Central memory CD8-positive, alpha-beta T cell (primary cell): ENCODE measurements at regions not wholly inside any gene's neighbourhood (a gene's known extent, or its start where the extent isn't known, plus 50 kb on each side); places are given as distances from the start of the nearest gene placed in this dataset.

Experiments used
- ATAC-seq: fragments of 150-1000 bp; cut with Tn5 transposase; replicated peaks from 2 replicates; pipeline ENCODE4 v1.10.0; 2022; ENCODE audit warnings: mild to moderate bottlenecking, moderate FRiP score, moderate number of reproducible peaks; ENCODE audit not compliant: poor library complexity, severe bottlenecking; ENCODE audit errors: extremely low read depth
- DNase-seq, 2 donors: peaks; one replicate each; pipeline ENCODE4 v3.0.0; 2021; ENCODE audit warnings: low spot score in 2 of 2
- H3K27ac Mint-ChIP-seq: one replicate; pipeline ENCODE4 v1.8.0; 2022; ENCODE audit warnings: low read depth, mild to moderate bottlenecking, moderate library complexity, mixed read lengths
- H3K27me3 Mint-ChIP-seq: one replicate; pipeline ENCODE4 v1.8.0; 2022; ENCODE audit warnings: mixed read lengths
- H3K36me3 Mint-ChIP-seq: one replicate; pipeline ENCODE4 v1.8.0; 2022; ENCODE audit warnings: mild to moderate bottlenecking, moderate library complexity, mixed read lengths; ENCODE audit not compliant: insufficient read depth
- H3K4me1 Mint-ChIP-seq: one replicate; pipeline ENCODE4 v1.8.0; 2022; ENCODE audit warnings: mixed read lengths
- H3K4me3 Mint-ChIP-seq: one replicate; pipeline ENCODE4 v1.8.0; 2022; ENCODE audit warnings: mild to moderate bottlenecking, moderate library complexity, mixed read lengths
- H3K9me3 Mint-ChIP-seq: one replicate; pipeline ENCODE4 v1.8.0; 2022; ENCODE audit warnings: mixed read lengths

DNA sequence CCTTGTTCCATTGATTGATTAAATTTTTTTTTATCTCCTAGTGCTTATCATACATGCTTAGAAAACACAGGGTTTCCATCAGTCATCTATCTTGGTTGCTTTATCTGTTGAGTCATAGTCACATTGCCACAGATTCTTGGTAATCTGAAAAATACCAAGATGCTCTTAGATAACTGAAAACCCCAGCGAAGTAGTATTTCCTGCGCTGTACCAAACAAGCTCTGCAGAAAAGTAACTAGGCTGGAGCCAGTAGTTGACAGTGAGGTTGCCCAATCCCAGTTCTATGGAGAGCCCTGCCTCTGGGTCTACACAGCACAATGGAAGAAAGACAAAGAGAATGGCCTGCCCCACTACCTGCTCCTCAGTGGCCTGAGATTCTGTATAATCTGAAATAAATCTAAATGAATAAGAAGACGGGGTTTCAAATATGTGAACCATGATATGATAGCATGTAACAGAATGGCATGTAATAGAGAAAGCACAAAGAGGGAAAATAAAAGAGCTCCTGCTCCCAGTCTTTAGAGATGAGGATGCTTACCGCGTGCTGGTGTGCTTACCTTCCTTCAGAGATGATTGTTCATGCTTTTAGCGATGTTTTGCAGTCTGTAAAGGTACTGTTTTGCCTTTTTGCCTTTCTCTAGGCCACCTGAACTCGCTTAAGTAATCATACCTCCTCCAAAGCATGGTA, 55.3 kb upstream of the RAPGEF2 start:
- no peak for ATAC-seq
- H3K9me3 Mint-ChIP-seq, result no peaks in the 10 kb centered on the region
- H3K36me3 Mint-ChIP-seq, result no peaks in the 10 kb centered on the region
- no peak for DNase-seq
- H3K4me3 Mint-ChIP-seq, result no peak overlapping the region
- no peak overlapping the region for H3K27ac Mint-ChIP-seq
- H3K27me3 Mint-ChIP-seq, result peaks cover 28% of the 10 kb centered on the region
- H3K4me1 Mint-ChIP-seq, result no peaks in the 10 kb centered on the region

DNA sequence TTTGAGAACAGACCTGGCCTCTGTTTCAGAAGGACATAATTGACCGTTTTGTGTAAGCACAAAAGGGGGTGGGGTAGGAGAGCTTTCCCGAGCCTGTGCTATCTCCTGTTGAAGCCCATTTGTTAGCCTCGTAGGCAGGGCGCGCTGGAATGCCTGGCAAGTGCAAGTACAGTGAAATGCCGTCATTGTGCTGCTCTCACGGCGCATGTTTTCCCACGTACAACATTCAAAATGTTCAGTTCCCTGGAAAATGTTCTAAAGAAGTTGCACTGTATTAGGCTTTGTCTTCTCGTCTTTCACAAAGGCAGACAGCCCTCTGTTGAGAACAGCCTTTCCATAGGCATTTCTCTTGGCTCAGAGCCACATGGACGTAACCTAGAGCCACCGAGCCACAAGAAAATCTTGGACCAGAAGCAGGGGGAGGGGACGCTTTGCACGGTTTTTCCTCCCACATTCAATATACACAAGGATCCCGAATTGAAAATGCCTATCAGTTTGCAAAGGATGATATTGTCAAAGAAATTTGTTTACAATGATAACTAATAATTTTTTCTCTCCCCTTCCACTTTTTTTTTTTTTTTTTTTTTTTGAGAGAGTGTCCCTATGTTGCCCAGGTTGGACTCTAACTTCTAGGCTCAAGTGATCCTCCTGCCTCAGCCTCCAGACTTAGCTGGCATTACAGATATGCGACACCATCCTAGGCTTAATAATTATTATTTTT, 54.6 kb upstream of the RAPGEF2 start:
- H3K27ac Mint-ChIP-seq, result no peak overlapping the region
- peaks cover 24% of the 10 kb centered on the region for H3K27me3 Mint-ChIP-seq

DNA sequence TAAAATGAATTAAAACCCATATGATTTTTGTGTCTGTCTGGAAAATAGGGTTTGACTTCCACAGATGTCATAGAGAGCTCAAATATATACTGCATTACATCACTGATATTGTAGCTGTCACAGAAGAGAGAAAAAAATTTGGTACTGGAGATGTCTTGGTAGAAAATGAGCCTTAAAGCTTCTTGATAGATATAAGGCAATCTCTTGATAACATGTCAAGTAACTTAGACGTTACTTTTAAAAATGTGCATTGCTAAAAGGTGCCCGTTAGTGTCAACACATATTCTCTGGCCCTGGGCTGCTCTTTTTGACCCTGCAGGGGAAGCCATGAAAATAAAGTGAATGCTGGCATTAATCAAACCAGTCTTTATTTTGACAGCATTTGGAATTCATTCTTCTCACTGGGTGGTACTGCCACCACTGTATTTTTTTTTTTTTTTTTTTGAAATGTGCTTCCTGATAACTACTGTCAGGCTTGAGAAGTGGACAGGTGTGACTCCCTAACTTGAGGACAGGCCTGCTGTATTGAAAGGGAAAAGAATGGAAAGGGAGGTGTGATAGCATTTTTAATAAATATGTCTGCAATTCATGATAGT, 53.0 kb upstream of the RAPGEF2 start:
- Mint-ChIP-seq H3K36me3 (peaks cover 1% of the 10 kb centered on the region), H3K27me3 (peaks cover 32% of the 10 kb centered on the region), H3K9me3 (no peaks in the 10 kb centered on the region), H3K27ac (no peak overlapping the region), H3K4me1 (no peaks in the 10 kb centered on the region), H3K4me3 (no peak overlapping the region)
- ATAC-seq, result no peak
- DNase-seq, result no peak

More for the DNA sequence above, 54.6 kb upstream of the RAPGEF2 start:
- no peaks in the 10 kb centered on the region for H3K9me3 Mint-ChIP-seq
- H3K4me3 Mint-ChIP-seq, result no peak overlapping the region
- DNase-seq (no peak), ATAC-seq (no peak)
- no peaks in the 10 kb centered on the region for H3K36me3 Mint-ChIP-seq
- no peaks in the 10 kb centered on the region for H3K4me1 Mint-ChIP-seq

DNA sequence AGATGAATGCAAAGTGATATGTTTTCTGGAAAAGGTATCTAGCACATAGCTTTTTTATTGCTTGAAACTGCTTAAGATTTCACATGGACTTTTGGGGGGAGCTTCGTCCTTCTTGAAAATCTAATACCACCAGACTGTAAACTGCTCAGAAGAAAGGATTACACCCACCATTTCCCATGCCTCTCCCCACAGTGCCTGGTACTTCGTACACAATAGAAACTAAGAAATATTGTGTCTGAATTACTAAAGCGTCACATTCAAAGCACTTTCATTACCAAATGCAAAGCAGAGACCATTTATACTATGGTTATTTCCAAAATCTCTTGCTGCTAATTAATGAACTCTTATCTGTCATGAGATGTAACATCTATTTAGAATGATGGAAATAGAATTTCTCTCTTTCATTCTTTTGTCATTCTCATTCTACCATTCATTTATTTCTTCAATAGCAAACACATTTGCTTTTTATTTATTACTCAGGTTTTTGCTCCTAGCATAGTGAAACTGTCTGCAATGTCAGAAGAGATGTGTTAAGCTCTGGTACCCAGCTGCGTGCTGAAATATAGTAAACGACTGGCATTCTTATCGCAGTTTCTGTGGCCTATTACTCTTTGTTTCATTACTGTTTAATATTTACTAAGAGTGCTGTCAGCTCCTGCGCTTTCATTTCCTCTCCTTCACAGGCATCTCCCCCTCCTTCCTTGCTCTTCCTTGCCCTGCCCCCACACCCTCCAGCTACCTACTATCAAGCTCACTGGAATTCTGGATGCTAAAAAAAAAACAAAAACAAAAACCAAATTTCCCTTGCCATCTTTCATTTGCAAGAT, 51.4 kb upstream of the RAPGEF2 start:
- no peak for ATAC-seq
- Mint-ChIP-seq H3K36me3 (peaks cover 1% of the 10 kb centered on the region), H3K4me3 (no peak overlapping the region), H3K4me1 (no peaks in the 10 kb centered on the region), H3K9me3 (no peaks in the 10 kb centered on the region), H3K27me3 (peaks cover 33% of the 10 kb centered on the region), H3K27ac (no peak overlapping the region)
- DNase-seq, result no peak

DNA sequence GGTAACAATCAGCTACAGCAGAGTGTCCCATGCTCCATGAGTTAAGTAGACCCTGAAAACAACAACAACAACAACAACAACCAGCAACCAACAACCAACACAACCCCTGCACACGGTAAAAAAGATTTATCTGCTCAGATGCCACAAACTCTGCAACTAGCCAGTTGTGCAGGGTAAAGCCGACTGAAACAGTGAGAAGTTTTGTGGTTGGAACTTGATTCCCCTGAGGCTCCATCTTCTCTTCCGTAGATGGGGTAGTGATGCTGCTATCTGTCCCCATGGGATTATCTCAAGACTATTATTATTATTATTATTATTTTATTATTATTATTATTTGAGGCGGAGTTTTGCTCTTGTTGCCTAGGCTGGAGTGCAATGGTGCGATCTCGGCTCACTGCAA, 50.6 kb upstream of the RAPGEF2 start:
- H3K36me3 Mint-ChIP-seq, result peaks cover 1% of the 10 kb centered on the region

More for the DNA sequence above, 50.6 kb upstream of the RAPGEF2 start:
- no peaks in the 10 kb centered on the region for H3K9me3 Mint-ChIP-seq
- H3K27me3 Mint-ChIP-seq, result peaks cover 33% of the 10 kb centered on the region
- no peak overlapping the region for H3K4me3 Mint-ChIP-seq
- no peak overlapping the region for H3K27ac Mint-ChIP-seq
- no peaks in the 10 kb centered on the region for H3K4me1 Mint-ChIP-seq
- no peak for ATAC-seq
- no peak for DNase-seq
